ENCODE measurements at regions not wholly inside any gene's neighbourhood (a gene's known extent, or its start where the extent isn't known, plus 50 kb on each side); places are given as distances from the start of the nearest gene placed in this dataset.

DNA sequence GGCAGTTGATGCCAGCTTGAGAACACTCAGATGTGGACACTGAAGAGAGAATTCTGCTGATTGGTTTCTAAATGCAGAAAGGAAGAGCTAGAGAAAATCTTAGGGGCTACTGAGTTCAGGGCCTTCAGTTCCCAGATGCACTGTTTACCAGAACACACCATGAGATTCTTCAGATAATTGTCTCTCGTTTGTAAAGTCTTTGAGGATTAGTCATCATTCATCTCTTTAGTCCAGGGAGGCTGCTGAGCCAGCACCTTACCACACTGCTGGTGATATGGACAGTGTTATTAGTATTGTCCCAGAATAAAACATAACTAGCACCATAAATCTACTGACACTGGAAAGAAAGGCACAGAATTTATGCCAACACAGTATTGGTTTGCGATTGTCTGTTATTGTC is 690.8 kb upstream of the CELF4 start:
- Histone ChIP-seq H3K27me3 (ENCODE audit: control insufficient read depth in 4 of 4, insufficient read depth in 4 of 4, low read length in 3 of 4) (no peaks in the 10 kb centered on the region), H3K9ac (ENCODE audit: low read depth in 1 of 2, low read length in 2 of 2) (no peak overlapping the region), H3K9me3 (ENCODE audit: control insufficient read depth in 4 of 4, low read length in 3 of 4) (no peaks in the 10 kb centered on the region), H3K4me1 (ENCODE audit: control insufficient read depth in 4 of 4, insufficient read depth in 4 of 4, low read length in 3 of 4) (no peaks in the 10 kb centered on the region), H3K4me3 (ENCODE audit: low read depth in 1 of 3, low read length in 3 of 3) (no peak overlapping the region), H3K27ac (ENCODE audit: low read depth in 1 of 2, low read length in 2 of 2) (no peak overlapping the region), H3K36me3 (ENCODE audit: control insufficient read depth in 4 of 4, insufficient read depth in 3 of 4, low read depth in 1 of 4, low read length in 3 of 4) (no peaks in the 10 kb centered on the region)
- TF ChIP-seq MAX (IDR thresholded peaks at IDR 0.05) (no peak), HNF4A (conservative IDR thresholded peaks at IDR 0.05) (no peak), RXRA (IDR thresholded peaks at IDR 0.05) (no peak), HNF4G (IDR thresholded peaks at IDR 0.05) (no peak), EGR1 (IDR thresholded peaks at IDR 0.05; ENCODE audit: low read depth in 2 of 2) (no peak), FOXA2 (IDR thresholded peaks at IDR 0.05) (no peak), JUND (IDR thresholded peaks at IDR 0.05) (no peak), NR2F2 (IDR thresholded peaks at IDR 0.05) (no peak), YY1 (IDR thresholded peaks at IDR 0.05) (no peak), SP1 (IDR thresholded peaks at IDR 0.05) (no peak), RAD21 (IDR thresholded peaks at IDR 0.05) (no peak), FOXA1 (IDR thresholded peaks at IDR 0.05) (no peak), GABPA (IDR thresholded peaks at IDR 0.05 in 1 of 2, conservative IDR thresholded peaks at IDR 0.05 in 1 of 2) (no peak), TAF1 (conservative IDR thresholded peaks at IDR 0.05) (no peak)
- TF ChIP-seq, protein P1, sequence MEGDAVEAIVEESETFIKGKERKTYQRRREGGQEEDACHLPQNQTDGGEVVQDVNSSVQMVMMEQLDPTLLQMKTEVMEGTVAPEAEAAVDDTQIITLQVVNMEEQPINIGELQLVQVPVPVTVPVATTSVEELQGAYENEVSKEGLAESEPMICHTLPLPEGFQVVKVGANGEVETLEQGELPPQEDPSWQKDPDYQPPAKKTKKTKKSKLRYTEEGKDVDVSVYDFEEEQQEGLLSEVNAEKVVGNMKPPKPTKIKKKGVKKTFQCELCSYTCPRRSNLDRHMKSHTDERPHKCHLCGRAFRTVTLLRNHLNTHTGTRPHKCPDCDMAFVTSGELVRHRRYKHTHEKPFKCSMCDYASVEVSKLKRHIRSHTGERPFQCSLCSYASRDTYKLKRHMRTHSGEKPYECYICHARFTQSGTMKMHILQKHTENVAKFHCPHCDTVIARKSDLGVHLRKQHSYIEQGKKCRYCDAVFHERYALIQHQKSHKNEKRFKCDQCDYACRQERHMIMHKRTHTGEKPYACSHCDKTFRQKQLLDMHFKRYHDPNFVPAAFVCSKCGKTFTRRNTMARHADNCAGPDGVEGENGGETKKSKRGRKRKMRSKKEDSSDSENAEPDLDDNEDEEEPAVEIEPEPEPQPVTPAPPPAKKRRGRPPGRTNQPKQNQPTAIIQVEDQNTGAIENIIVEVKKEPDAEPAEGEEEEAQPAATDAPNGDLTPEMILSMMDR (IDR thresholded peaks at IDR 0.05; ENCODE audit: low read depth, low read length, missing input control) = no peak
- TF ChIP-seq, protein P2, sequence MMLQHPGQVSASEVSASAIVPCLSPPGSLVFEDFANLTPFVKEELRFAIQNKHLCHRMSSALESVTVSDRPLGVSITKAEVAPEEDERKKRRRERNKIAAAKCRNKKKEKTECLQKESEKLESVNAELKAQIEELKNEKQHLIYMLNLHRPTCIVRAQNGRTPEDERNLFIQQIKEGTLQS (IDR thresholded peaks at IDR 0.05) = no peak
- TF ChIP-seq, protein P3, sequence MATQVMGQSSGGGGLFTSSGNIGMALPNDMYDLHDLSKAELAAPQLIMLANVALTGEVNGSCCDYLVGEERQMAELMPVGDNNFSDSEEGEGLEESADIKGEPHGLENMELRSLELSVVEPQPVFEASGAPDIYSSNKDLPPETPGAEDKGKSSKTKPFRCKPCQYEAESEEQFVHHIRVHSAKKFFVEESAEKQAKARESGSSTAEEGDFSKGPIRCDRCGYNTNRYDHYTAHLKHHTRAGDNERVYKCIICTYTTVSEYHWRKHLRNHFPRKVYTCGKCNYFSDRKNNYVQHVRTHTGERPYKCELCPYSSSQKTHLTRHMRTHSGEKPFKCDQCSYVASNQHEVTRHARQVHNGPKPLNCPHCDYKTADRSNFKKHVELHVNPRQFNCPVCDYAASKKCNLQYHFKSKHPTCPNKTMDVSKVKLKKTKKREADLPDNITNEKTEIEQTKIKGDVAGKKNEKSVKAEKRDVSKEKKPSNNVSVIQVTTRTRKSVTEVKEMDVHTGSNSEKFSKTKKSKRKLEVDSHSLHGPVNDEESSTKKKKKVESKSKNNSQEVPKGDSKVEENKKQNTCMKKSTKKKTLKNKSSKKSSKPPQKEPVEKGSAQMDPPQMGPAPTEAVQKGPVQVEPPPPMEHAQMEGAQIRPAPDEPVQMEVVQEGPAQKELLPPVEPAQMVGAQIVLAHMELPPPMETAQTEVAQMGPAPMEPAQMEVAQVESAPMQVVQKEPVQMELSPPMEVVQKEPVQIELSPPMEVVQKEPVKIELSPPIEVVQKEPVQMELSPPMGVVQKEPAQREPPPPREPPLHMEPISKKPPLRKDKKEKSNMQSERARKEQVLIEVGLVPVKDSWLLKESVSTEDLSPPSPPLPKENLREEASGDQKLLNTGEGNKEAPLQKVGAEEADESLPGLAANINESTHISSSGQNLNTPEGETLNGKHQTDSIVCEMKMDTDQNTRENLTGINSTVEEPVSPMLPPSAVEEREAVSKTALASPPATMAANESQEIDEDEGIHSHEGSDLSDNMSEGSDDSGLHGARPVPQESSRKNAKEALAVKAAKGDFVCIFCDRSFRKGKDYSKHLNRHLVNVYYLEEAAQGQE (IDR thresholded peaks at IDR 0.05) = no peak
- DNase-seq (ENCODE audit: low spot score) = no peak
- 57% methylated on average over 2 of the region's 2 CpGs for WGBS

GRCh38 chr18:38250971-38251370 is 685.4 kb upstream of the CELF4 start:
- H3K9me3 ChIP-seq (ENCODE audit: control insufficient read depth in 4 of 4, low read length in 3 of 4) = no peaks in the 10 kb centered on the region
- H3K4me3 ChIP-seq (ENCODE audit: low read depth in 1 of 3, low read length in 3 of 3) = no peak overlapping the region
- no peak overlapping the region for H3K9ac ChIP-seq (ENCODE audit: low read depth in 1 of 2, low read length in 2 of 2)
- 78% methylated on average over 5 of the region's 5 CpGs for WGBS
- H3K27me3 ChIP-seq (ENCODE audit: control insufficient read depth in 4 of 4, insufficient read depth in 4 of 4, low read length in 3 of 4) = no peaks in the 10 kb centered on the region
- no peak overlapping the region for H3K27ac ChIP-seq (ENCODE audit: low read depth in 1 of 2, low read length in 2 of 2)
- H3K36me3 ChIP-seq (ENCODE audit: control insufficient read depth in 4 of 4, insufficient read depth in 3 of 4, low read depth in 1 of 4, low read length in 3 of 4) = no peaks in the 10 kb centered on the region
- DNase-seq (ENCODE audit: low spot score) = no peak
- no peaks in the 10 kb centered on the region for H3K4me1 ChIP-seq (ENCODE audit: control insufficient read depth in 4 of 4, insufficient read depth in 4 of 4, low read length in 3 of 4)
- TF ChIP-seq, protein P2 (IDR thresholded peaks at IDR 0.05) = no peak
- no peak for TF ChIP-seq JUND (IDR thresholded peaks at IDR 0.05)
- TF ChIP-seq SP1 (IDR thresholded peaks at IDR 0.05) = no peak
- TF ChIP-seq, protein P3 (IDR thresholded peaks at IDR 0.05) = no peak
- no peak for TF ChIP-seq HNF4G (IDR thresholded peaks at IDR 0.05)
- no peak for TF ChIP-seq YY1 (IDR thresholded peaks at IDR 0.05)

All from liver (tissue), 8 donors.